OCI-LY7 (cell line): ENCODE measurements at regions not wholly inside any gene's neighbourhood (a gene's known extent, or its start where the extent isn't known, plus 50 kb on each side); places are given as distances from the start of the nearest gene placed in this dataset.

Experiments used
- BruUV-seq: library from RNA; stranded (reverse); fragments of 400-500 nt; replicated peaks from 2 replicates; lab custom pipeline; 2021; lab: Mats Ljungman, UMichigan
- CTCF ChIA-PET: fragments of 300-600 bp; sonication (Branson Sonifier 250); formaldehyde crosslinking; loops from one replicate; lab custom pipeline; 2022; ENCODE audit warnings: antibody characterized with exemption; ENCODE audit not compliant: unreplicated experiment; lab: Charles Lee
- POLR2A ChIA-PET: fragments of 300-600 bp; sonication (Branson Sonifier 250); formaldehyde crosslinking; loops from one replicate; lab custom pipeline; 2022; ENCODE audit warnings: antibody characterized with exemption; lab: Charles Lee
- DNase-seq: peaks from one replicate; pipeline ENCODE4 v3.0.0-alpha.2; 2015; ENCODE audit warnings: low spot score
- H2AFZ ChIP-seq: fragments of 200-600 bp; sonication (generic), shearing (Covaris generic); 2 replicates; pipeline ENCODE4 v1.6.1; 2014; ENCODE audit warnings: mild to moderate bottlenecking, antibody characterized with exemption, low read length, moderate library complexity
- H3K27ac ChIP-seq: fragments of 200-600 bp; sonication (generic); 2 replicates; pipeline ENCODE4 v1.5.1; 2014; ENCODE audit warnings: mixed run types, low read depth, mild to moderate bottlenecking, moderate library complexity, low read length, inconsistent platforms; ENCODE audit not compliant: poor library complexity, severe bottlenecking
- H3K36me3 ChIP-seq: fragments of 200-600 bp; sonication (generic); 2 replicates; pipeline ENCODE4 v1.6.1; 2014; ENCODE audit warnings: mild to moderate bottlenecking, antibody characterized with exemption, low read length, moderate library complexity, mixed read lengths; ENCODE audit not compliant: insufficient read depth
- H3K4me1 ChIP-seq: fragments of 200-600 bp; sonication (generic); 2 replicates; pipeline ENCODE4 v1.5.1; 2014; ENCODE audit warnings: mild to moderate bottlenecking, low read length; ENCODE audit not compliant: insufficient read depth, poor library complexity, severe bottlenecking
- H3K4me2 ChIP-seq: fragments of 200-600 bp; sonication (generic); 2 replicates; pipeline ENCODE4 v1.6.1; 2014; ENCODE audit warnings: mild to moderate bottlenecking, low read length
- H3K4me3 ChIP-seq: fragments of 200-600 bp; sonication (generic); 2 replicates; pipeline ENCODE4 v1.5.1; 2014; ENCODE audit warnings: mild to moderate bottlenecking, low read depth, low read length; ENCODE audit not compliant: poor library complexity, severe bottlenecking
- H3K79me2 ChIP-seq: fragments of 200-600 bp; sonication (generic); 2 replicates; pipeline ENCODE4 v1.6.1; 2016; ENCODE audit warnings: low read depth, mild to moderate bottlenecking, low read length, moderate library complexity, mixed read lengths; ENCODE audit not compliant: insufficient read depth
- H3K9me2 ChIP-seq: fragments of 200-600 bp; sonication (generic); 2 replicates; pipeline ENCODE4 v1.6.1; 2016; ENCODE audit warnings: mild to moderate bottlenecking, low read length, mixed read lengths; ENCODE audit not compliant: insufficient read depth
- H3K9me3 ChIP-seq: fragments of 200-600 bp; sonication (generic); 2 replicates; pipeline ENCODE4 v1.6.1; 2014; ENCODE audit warnings: mild to moderate bottlenecking, mixed run types, low read length, mixed read lengths
- H4K20me1 ChIP-seq: fragments of 200-600 bp; sonication (generic); 2 replicates; pipeline ENCODE4 v1.6.1; 2014; ENCODE audit warnings: mild to moderate bottlenecking, antibody characterized with exemption, low read length, moderate library complexity, mixed read lengths; ENCODE audit not compliant: insufficient read depth
- EZH2phosphoT487 ChIP-seq: fragments of 200-600 bp; sonication (generic); IDR thresholded peaks from 2 replicates; pipeline ENCODE4 v1.6.1; 2018; ENCODE audit warnings: low read depth, borderline replicate concordance, mild to moderate bottlenecking, mixed run types, antibody characterized with exemption, low read length, moderate library complexity, mixed read lengths
- intact Hi-C: fragments of 100-400 bp; cut with micrococcal nuclease; formaldehyde crosslinking; loops from one replicate; pipeline ENCODE4 v1.10.0; 2022; ENCODE audit not compliant: unreplicated experiment
- TF ChIP-seq, protein P1 (sequence below): fragments of 200-600 bp; sonication (generic); conservative IDR thresholded peaks from 2 replicates; pipeline ENCODE4 v1.5.1; 2014; ENCODE audit warnings: mild to moderate bottlenecking, antibody characterized with exemption, low read length, moderate library complexity, mixed read lengths

DNA sequence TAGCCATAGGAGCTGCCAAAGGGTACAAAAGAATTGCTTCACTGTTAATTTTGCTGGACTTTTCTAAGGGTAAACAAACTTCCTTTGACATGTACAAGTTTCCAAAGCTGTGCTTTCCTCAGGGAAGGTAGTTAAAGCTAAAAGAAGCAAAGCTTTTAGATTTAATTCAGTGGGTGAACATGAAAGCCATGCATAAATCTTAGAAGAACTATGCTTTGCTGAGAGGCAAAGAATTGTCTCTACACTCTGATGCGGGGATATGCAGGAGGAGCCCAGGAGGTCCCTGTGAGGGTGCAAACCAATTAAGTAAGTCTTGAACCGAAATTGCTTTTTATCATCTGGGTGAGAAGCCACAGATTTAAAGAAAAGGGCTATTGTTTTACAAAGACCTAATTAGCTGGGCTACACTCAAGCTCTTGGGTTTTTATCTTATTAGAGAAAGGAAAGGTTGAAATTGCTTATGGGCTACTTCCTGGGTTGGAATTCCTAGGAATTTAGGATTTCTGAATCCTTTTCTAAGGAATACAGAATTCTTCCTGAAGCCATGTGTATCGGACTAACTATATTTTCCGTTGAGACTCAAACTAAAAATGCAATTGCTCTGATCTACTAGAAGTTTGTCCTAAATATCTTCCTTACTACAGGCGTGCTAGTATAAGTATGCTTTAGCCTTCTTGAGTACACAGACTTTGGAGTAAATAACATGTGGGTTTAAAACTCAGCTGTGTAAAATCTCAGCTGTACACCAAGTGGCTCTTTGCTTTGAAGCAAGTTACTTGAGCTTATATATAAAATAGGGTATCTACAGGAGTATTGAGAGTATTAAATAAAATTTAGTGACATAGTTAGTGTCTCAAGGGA is 188.4 kb upstream of the ANK2 start:
- ChIA-PET CTCF (no interaction called here), POLR2A (interaction anchor here (0.8 to 1.0 kb wide), 2 partner anchors 20 to 367 kb away, joined by 3 to 6 read pairs; no protein-coding TSS in a partner anchor)
- intact Hi-C loops, result no loop called here
- no peak for DNase-seq
- no peak for TF ChIP-seq EZH2phosphoT487
- TF ChIP-seq, protein P1, sequence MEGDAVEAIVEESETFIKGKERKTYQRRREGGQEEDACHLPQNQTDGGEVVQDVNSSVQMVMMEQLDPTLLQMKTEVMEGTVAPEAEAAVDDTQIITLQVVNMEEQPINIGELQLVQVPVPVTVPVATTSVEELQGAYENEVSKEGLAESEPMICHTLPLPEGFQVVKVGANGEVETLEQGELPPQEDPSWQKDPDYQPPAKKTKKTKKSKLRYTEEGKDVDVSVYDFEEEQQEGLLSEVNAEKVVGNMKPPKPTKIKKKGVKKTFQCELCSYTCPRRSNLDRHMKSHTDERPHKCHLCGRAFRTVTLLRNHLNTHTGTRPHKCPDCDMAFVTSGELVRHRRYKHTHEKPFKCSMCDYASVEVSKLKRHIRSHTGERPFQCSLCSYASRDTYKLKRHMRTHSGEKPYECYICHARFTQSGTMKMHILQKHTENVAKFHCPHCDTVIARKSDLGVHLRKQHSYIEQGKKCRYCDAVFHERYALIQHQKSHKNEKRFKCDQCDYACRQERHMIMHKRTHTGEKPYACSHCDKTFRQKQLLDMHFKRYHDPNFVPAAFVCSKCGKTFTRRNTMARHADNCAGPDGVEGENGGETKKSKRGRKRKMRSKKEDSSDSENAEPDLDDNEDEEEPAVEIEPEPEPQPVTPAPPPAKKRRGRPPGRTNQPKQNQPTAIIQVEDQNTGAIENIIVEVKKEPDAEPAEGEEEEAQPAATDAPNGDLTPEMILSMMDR, result no peak
- Histone ChIP-seq H2AFZ (no peak overlapping the region), H3K4me3 (no peak overlapping the region), H3K36me3 (no peaks in the 10 kb centered on the region), H3K79me2 (no peaks in the 10 kb centered on the region), H3K4me2 (no peak overlapping the region), H4K20me1 (no peaks in the 10 kb centered on the region), H3K27ac (no peak overlapping the region), H3K9me2 (no peaks in the 10 kb centered on the region), H3K4me1 (no peaks in the 10 kb centered on the region), H3K9me3 (no peaks in the 10 kb centered on the region)
- BruUV-seq, result no TSS peak

DNA sequence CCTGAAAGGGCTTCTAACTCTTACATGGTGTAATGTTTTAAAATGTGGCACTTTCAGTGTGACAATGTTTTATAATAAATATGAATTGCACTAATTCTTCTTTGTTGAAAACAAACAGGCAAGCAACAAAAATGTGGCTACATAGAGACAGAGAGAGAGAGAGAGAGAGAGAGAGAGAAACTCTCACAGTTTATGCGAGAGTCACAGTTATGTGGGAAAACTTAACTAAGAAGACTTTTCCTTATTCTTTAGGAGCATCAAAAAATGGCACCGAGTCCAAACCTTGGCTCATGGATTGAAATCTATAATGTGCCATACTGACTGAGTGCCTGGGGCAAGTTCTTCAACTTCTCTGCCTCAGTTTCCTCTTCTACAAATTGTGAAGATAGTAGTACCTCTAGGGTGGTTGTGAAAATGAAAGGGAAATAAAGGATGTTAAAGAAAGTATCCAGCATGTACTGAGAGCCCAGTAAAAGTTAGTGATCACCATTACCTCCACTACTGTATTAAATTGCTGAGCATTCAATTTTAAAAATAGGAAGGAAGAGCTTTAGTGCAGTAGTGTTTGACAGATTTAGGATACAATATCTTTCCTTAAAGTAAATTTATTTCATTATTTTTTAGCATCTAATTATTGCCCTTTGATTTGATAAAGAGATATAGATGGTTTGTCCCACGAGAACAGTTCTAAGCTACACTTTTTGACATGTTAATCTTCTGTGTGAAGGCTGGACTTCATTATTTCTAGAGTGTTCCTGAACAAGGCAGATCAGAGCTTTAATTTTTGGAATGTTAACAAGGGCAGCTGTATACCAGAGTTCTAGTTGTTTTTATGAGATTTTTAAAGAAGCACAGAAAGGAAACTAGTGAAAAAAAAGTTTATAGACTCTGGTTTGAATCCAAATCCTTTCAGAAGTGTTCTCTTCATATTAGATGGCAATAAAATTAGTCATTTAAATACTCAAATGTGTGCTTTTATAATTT is 187.5 kb upstream of the ANK2 start:
- no TSS peak for BruUV-seq
- intact Hi-C loops, result no loop called here
- Histone ChIP-seq H2AFZ (no peak overlapping the region), H3K9me2 (no peaks in the 10 kb centered on the region), H3K79me2 (no peaks in the 10 kb centered on the region), H3K4me2 (no peak overlapping the region), H3K4me3 (no peak overlapping the region), H3K9me3 (no peaks in the 10 kb centered on the region), H3K27ac (no peak overlapping the region), H4K20me1 (no peaks in the 10 kb centered on the region), H3K36me3 (no peaks in the 10 kb centered on the region), H3K4me1 (no peaks in the 10 kb centered on the region)
- POLR2A ChIA-PET, result interaction anchor here (0.6 to 1.1 kb wide), 4 partner anchors 9 to 1175 kb away, joined by 3 to 6 read pairs (median 3); no protein-coding TSS in a partner anchor
- DNase-seq, result no peak
- no peak for TF ChIP-seq EZH2phosphoT487
- TF ChIP-seq, protein P1, result no peak
- CTCF ChIA-PET, result no interaction called here
